HL-60 (cell line): ENCODE measurements at regions not wholly inside any gene's neighbourhood (a gene's known extent, or its start where the extent isn't known, plus 50 kb on each side); places are given as distances from the start of the nearest gene placed in this dataset.

Source experiments
- GABPA ChIP-seq: IDR thresholded peaks from 2 replicates; pipeline ENCODE4 v1.6.1; 2012; ENCODE audit warnings: low read depth
- POLR2AphosphoS5 ChIP-seq: IDR thresholded peaks from 2 replicates; pipeline ENCODE4 v1.6.1; 2012; ENCODE audit warnings: low read depth
- TF ChIP-seq, protein P1 (sequence below): IDR thresholded peaks from one replicate; pipeline ENCODE4 v1.5.1; 2011; ENCODE audit warnings: low read length, control low read depth, inconsistent platforms; ENCODE audit not compliant: insufficient read depth
- TF ChIP-seq, protein P2 (sequence below): IDR thresholded peaks from 2 replicates; pipeline ENCODE4 v1.6.1; 2012; ENCODE audit warnings: low read depth; ENCODE audit not compliant: insufficient replicate concordance

DNA sequence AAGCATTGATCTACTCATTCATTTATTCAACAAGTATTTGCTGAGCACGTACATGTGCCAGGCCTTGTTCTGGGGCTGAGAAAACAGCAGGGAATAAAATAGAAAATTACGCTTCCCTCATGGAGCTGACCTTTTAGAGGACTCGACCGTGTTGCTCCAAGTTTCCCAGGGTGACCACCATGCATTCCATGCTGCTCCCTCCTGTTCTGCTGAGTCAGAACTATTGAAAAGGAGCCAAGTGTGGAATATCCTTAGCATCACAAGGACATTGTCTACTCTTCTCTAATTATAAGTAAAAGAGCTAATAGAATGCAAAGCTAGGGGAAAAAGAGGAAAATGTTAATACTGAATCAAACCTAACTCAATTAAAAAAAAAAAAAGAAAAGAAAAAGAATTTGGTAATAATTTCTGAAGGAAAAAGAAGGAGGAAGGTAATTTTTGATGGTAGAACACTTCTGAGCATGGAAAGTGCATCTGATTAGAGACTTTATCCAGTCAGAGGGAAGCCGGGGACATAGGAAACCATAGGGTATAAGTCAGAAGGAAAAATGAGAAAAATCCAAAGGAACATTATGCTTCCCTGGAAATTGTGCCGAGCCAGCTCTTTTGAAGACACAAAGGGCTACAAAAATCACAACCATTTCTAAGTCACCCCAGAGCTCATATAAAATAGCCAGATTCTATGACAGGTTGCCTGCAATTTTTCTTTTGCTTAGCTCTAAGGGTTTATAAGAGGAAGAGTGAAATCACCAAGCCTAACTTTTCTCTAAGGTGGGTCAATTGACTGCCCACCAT is 339.4 kb downstream of the RND3 start:
- TF ChIP-seq, protein P1, sequence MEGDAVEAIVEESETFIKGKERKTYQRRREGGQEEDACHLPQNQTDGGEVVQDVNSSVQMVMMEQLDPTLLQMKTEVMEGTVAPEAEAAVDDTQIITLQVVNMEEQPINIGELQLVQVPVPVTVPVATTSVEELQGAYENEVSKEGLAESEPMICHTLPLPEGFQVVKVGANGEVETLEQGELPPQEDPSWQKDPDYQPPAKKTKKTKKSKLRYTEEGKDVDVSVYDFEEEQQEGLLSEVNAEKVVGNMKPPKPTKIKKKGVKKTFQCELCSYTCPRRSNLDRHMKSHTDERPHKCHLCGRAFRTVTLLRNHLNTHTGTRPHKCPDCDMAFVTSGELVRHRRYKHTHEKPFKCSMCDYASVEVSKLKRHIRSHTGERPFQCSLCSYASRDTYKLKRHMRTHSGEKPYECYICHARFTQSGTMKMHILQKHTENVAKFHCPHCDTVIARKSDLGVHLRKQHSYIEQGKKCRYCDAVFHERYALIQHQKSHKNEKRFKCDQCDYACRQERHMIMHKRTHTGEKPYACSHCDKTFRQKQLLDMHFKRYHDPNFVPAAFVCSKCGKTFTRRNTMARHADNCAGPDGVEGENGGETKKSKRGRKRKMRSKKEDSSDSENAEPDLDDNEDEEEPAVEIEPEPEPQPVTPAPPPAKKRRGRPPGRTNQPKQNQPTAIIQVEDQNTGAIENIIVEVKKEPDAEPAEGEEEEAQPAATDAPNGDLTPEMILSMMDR = no peak
- TF ChIP-seq POLR2AphosphoS5 = no peak
- TF ChIP-seq, protein P2, sequence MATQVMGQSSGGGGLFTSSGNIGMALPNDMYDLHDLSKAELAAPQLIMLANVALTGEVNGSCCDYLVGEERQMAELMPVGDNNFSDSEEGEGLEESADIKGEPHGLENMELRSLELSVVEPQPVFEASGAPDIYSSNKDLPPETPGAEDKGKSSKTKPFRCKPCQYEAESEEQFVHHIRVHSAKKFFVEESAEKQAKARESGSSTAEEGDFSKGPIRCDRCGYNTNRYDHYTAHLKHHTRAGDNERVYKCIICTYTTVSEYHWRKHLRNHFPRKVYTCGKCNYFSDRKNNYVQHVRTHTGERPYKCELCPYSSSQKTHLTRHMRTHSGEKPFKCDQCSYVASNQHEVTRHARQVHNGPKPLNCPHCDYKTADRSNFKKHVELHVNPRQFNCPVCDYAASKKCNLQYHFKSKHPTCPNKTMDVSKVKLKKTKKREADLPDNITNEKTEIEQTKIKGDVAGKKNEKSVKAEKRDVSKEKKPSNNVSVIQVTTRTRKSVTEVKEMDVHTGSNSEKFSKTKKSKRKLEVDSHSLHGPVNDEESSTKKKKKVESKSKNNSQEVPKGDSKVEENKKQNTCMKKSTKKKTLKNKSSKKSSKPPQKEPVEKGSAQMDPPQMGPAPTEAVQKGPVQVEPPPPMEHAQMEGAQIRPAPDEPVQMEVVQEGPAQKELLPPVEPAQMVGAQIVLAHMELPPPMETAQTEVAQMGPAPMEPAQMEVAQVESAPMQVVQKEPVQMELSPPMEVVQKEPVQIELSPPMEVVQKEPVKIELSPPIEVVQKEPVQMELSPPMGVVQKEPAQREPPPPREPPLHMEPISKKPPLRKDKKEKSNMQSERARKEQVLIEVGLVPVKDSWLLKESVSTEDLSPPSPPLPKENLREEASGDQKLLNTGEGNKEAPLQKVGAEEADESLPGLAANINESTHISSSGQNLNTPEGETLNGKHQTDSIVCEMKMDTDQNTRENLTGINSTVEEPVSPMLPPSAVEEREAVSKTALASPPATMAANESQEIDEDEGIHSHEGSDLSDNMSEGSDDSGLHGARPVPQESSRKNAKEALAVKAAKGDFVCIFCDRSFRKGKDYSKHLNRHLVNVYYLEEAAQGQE = no peak
- no peak for TF ChIP-seq GABPA
